Activated T-cell treated with anti-CD3 and anti-CD28 coated beads for 1 hour (primary cell): ENCODE measurements at regions not wholly inside any gene's neighbourhood (a gene's known extent, or its start where the extent isn't known, plus 50 kb on each side); places are given as distances from the start of the nearest gene placed in this dataset.
"Not testable (repeated sequence)": the region's sequence is repeated elsewhere in the genome, so short reads cannot be mapped to it uniquely, and the experiment has no call there.

Source experiments
- DNase-seq: peaks from one replicate; pipeline ENCODE4 v3.0.0-alpha.2; 2020; ENCODE audit warnings: low read depth

DNA sequence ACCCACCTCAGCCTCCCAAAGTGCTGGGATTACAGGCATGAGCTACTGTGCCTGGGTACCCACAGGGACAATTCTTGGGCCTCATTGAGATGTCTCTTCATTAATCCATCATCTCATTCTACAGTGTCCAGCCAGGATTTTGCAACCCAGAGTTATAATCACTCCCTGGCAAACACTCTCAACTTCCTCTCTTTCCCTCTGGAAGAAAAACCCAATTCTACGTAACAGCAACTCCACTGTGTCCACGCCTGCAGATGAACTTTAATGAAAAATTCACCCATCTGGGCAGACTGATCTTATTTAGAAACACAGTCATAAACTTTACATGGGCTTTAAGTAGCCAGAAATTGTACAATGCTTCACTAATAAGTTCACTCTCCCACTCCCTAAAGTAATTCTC lies 90.1 kb upstream of the ABCC4 start:
- no peak for DNase-seq

DNA sequence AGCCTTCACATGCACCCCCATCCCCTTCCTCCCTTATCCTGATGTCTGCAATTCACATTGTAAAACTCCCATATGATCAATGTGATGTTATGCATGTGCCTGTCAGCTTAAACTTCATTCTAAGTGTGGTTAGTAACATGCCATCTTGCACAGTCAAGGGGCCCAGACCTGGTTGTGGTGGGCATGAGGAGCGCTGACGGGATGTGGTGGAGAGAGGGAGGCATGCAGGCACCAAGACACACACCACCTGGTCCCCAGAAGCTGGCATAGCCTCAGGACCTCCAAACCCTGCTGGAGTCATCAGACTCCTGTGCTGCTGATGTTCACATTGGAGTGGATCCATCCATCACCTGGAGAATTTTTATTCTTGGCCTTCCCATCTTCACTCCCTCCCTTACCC lies 90.5 kb upstream of the ABCC4 start:
- no peak for DNase-seq

DNA sequence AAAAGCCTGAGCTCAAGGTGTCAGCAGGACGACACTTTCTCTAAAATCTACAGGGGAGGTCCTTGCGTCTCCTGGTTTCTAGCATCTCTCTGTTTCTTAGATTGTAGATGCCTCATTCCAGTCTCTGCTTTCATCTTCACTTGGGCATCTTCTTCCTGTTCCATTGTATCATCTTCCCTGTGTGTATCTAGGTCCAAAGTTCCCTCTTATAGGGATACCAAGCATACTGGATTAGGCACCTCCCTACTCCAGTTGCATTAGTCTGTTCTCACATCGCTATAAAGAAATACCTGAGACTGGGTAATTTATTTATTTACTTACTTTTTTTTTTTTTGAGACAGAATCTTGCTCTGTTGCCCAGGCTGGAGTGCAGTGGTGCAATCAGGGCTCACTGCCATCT lies 91.3 kb upstream of the ABCC4 start:
- DNase-seq = no peak

DNA sequence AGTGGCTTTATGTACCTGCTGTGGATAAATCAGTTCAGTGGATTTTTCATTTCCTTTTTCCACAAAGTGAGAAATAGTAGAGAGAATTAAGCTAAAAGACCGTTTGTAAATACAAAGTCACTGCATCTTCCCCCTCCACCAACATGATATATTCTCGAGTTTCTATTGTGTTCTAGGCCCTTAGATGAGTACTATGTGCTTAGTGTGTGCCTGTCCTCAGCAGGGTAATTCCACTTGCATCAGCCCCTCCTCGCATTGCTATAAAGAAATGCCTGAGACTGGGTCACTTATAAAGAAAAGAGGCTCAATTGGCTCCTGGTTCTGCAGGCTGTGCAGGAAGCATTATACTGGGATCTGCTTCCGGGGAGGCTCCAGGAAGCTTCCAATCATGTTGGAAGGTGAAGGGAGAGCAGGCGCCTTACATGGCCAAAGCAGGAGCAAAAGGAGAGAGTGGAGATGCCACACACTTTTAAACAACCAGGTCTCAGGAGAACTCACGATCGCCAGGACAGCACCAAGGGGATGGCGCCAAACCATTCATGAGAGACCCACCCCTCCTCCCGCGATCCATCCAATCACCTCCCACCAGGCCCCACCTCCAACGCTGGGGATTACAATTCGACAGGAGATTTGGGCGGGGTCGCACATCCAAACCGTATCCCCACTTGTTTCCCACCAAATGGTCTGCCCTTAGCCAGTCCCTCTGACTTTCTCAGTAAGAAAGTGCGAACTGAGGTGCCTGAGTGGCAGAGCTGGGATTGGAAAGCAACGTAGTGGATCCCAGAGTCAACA lies 102.3 kb upstream of the ABCC4 start:
- no peak for DNase-seq

DNA sequence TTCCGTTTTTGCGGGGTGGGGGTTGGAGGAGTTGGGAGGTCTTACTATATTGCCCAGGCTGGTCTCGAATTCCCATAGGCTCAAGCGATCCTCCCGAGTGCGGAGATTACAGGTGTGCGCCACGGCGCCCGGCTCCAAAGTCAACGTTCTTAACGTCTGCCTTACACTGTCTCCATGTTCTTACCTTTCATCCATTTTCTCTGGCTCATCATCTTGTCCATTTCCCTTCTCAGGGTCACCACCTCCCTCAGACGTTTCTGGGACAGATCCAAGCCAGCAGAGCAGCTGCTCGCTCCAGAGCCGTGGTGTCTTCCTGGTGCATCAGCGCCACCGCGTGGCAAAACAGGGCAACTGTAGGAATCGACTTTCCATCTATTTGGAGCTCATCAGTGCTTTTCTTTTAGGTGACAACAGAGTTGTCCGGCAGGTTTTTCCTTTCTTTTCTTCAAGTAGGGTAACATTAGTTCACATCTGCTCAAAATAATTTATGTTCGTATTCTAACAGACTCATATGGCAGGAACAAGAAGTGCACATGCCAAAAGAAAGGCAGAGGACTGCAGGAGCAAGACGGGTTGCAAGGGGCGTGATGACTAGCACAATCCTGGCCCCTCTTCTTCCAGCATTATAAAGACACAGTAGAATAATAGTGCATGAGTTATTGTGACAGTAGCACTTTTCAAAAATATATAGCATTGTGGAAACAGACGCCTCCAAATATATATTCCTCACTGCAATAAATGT lies 103.1 kb upstream of the ABCC4 start:
- peak; percentile 76 for DNase-seq

DNA sequence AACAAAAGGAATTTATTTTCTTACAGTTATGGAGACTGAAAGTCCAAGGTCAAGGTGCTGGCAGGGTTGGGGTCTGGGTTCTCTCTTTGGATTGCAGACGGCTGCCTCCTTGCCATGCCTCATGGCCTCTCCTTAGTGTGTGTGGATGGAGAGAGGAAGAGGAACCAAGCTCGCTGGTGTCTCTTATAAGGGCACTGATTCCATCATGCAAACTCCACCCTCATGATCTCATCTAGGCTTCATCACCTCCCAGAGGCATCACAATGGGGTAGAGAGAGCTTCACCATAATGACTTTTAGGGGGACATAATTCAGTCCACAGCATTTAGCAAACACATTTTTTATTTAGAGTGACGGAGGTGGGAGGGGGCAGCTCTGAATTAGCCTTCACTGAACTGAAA lies 104.9 kb upstream of the ABCC4 start:
- no peak for DNase-seq

DNA sequence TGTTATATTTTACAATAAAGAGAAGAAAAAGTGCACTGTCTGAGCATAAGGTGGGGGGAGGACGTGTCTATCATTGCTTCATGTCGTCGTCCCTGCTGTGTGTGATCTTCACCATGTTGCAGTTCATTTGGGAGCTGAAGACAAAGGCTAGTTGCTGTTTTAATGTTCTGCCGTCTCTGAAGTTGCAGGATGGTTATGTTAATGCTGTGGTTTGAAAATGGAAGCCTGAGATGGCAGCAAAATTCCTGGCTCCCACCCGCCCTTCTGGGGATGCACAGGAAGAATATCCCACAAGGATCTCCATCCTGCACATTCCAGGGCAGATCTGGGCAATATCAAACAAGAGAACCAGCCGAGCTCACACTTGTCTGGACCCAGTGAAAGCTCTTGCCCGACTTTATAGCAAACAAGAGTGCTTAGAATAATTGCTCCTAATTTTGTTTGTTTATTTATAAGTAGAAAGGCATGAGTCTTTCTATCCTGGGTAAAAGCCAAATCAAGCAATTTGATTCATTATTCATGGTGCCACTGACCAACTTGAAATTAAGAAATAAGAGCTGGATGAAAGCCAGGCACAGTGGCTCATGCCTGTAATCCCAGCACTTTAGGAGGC lies 110.3 kb upstream of the ABCC4 start:
- no peak for DNase-seq

DNA sequence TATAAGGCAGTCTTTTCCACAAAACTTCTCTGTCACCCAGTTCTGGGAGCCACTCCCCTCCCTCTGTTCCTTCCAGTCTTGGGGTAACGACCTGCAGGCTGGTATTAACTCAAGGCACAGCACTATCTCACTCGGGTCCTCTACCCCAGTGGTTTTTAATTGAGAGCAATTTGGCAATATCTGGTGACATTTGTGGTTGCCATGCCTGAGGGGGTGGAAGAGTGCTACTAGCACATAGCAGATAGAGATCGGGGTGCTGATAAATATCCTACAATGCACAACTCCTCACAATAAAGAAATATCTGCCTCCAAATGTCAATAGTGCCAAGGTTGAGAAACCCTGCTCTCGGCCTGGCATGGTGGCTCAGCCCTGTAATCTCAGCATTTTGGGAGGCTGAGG lies 117.7 kb upstream of the ABCC4 start:
- no peak for DNase-seq

DNA sequence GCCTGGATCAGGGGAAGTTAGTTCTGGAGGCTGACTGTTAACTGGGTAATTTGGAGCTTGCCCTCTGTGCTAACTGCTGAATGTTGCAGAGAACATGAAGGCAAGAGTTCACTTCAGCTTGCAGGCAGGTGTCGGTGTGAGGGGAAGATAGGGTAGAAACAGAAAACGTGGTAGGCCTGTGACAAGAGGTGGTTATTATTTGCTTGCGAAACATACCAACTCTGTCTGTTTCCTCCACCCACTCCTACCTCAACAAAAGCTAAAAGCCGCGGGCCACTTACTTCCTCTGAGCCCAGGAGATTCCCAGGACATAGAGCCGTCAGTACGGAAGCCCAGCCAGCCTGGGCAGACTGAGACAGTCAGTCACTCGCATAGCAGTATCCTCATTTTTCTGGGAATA lies 119.2 kb upstream of the ABCC4 start:
- no peak for DNase-seq

DNA sequence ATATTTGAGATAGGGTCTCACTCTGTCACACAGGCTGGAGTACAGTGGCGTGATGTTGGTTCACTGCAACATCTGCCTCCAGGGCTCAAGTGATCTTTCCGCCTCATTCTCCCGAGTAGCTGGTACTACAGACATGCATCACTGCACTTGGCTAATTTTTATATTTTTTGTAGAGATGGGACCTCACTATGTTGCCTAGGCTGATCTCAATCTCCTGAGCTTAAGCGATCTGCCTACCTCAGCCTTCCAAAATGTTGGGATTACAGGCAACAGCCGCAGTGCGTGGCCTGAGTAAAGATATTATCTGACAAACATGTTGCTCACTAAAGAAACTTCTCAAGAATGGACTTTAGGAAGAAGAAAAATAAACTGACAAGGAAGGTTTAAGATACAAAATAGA lies 125.4 kb upstream of the ABCC4 start:
- DNase-seq = no peak

DNA sequence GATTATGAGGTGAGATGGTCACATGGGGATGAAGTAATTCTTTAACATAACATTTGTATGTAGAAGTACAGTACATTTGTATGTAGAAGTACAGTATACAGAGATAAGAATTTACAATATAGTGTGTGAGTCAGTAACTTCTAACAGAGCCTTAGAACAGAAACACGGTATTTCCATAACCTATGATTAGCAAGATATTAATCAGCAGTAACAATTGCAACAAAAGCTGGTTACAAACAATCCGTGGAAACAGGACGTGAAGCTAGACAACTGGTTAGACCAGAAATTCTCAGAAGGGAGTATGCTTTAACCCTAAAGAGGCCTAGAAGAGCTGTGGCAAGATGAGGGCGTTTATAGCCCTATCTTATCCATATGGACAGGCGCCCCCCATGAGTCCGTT lies 122.0 kb upstream of the CLDN10 start:
- DNase-seq = not testable (repeated sequence)

DNA sequence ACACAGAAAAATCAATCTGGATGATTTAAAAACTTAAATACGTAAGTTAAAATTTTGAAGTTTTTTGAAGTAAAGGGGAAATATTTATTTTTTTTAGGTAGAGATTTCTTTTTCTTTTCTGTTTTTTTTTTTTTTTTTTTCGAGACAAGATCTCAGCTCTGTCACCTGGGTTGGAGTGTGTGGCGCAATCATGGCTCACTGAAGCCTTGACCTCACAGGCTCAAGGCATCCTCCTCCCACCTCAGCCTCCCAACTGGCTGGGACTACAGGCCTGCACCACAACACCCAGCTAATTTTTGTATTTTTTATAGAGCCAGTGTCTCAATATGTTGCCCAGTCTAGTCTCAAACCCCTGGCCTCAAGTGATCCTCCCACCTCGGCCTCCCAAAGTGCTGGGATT lies 120.4 kb upstream of the CLDN10 start:
- no peak for DNase-seq

DNA sequence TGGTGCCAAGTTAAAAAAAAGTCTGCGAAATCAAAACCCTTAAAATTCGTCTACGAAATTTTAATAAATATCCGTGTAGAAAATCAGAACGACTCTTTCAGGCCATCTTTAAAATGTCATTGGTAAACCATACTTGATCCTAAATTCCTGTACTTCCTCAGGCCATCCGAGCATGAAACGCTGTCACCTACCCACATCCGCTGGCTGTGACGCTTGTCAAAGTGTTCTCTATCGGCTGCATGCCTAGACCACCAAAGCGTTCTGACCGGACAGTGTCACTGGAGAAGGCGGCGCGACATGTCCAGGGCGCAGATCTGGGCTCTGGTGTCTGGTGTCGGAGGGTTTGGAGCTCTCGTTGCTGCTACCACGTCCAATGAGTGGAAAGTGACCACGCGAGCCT lies 119.0 kb upstream of the CLDN10 start:
- DNase-seq = no peak

DNA sequence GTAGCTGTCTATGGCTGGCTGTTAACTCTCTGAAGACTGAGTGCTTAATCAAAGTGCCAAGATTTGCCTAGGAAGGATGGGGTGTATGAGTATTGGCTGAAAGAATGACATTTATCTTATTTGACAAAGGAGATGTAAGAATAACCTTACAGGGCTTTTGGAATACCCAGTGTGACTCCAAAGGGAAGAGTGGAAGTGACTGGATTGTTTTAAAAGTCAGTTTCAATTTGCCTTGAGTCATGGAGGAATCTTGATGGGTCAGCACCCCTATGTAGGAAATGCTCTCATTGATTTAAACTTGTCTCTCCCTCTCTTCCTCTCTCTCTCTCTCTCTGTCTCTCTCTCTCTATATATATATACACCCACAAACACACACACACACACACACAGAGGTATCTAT lies 118.4 kb upstream of the CLDN10 start:
- no peak for DNase-seq

DNA sequence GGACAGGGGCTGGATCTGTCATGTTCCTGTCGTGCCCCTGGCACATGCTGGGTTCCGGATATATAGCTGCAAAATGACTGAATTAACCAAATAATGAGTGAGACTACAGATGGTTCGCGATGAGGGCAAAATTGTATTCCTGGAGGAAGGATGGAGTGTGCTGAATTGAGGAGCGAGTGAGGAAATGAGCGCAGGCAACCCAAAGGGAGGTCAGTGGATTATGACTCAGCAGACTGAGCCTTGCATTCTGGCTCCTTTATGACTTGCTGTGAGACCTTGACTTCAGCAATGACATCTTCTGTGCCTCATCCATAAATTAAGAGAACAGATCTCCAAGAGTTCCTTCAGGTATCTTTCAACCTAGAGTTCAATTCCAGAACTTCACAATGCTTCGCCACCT lies 115.0 kb upstream of the CLDN10 start:
- DNase-seq = no peak

DNA sequence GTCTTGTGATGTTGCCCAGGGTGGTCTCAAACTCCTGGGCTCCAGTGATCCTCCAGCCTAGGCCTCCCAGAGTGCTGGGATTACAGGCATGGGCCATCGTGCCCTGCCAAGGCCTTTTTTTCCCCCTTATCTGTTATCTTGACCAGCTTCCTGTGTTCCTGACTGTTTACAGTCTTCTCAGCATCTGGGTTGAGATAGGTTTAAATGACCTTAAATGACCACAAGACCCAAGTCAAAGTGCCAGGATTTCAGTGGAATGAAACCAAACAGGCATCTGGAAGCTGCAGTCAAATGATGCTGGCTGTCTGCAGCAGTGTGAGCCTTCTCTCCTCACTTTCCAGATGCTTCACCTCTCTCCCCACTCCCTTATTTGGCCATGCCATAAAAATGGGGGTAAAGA lies 114.2 kb upstream of the CLDN10 start:
- DNase-seq = no peak

DNA sequence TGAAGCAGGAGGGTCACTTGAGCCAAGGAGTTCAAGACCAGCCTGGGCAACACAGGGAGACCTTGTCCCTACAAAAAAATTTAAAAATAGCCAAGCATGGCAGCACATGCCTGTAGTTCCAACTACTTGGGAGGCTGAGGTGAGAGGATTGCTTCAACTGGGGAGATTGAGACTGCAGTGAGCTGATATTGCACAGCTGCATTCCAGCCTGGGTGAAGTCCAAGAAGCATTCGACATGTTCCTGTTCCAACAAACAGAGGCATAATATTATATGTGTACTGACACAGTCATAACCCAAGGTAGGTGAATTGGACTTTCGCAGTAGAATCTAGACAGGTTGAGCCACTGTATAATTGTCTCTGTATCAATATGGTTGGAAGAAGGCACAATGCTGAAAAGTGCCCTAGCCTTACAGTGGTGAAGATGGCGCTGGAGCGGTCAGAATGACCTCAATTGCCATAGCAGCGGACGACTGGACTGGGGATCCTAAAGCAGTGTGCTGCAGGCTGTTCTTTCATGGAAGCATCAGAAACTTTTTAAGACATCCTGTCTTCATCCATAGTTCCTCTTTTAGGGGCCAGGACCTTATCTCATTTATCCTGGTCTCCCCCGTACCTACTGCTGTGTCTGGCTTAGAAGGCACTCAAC lies 112.0 kb upstream of the CLDN10 start:
- no peak for DNase-seq

DNA sequence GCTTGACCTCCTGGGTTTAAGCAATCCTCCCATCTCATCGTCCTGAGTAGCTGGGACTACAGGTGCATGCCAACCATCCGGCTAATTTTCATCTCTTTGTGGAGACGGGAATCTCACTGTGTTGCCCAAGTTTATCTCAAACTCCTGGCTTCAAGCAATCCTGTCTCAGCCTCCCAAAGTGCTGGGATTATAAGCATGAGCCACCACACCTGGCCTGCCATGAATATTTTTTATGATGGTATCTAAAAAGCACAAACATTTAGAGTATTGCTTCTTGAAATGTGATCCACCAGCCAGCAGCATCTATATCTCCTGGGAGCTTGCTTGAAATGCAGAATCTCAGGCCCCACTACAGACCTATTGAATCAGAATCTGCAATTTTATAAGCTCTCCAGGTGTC lies 111.2 kb upstream of the CLDN10 start:
- DNase-seq = no peak

DNA sequence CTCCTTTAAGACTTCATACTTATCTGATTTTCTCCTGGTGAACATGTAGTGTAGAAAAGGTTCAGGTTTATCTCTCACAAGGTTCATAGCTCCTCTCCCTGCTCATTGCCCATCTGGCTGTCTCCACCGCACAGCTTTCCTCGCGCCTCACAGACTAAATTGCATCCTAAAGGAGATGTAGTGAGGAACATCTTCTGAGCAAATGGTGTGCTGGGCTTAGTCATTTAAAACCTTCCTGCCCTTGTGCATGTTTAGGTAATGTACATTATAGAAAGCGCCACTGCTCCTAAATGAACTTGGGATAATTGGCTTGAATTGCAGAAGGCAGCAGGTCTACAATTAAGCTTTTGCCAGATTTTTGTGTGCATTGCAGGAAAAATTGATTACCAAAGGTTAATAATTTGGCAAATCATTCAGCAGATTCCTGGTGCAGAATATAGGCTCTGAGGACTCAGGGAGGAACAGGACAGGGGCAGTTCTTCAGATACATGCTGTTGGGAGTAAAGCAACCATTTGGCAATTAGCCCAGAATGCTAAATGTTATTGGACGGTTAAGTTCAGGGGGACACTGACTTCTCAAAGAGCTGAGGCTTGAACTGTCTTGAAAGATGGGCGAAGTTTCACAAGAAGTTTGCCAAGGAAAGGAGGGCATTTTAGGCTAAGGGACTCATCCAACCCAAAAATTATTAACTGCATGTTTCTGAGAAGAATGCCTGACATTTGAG lies 108.4 kb upstream of the CLDN10 start:
- no peak for DNase-seq

DNA sequence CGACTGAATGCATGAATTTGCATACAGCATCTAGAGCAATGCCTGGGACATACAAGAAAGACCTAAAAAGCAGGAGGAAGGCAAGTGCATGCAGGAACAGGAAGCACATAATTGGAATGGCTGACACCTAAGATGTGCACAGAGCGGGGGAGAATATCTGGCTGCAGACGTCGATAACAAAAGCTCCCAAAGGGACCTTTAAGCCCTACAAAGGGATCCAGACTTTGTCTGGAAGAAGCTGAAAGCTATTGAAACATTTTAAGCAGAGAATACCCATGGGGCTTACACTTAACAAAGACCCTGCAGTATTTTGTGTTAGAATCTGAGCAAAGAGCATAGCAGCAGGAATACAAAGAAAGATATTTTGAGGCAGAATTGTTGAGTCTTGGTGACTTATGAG lies 107.4 kb upstream of the CLDN10 start:
- no peak for DNase-seq

DNA sequence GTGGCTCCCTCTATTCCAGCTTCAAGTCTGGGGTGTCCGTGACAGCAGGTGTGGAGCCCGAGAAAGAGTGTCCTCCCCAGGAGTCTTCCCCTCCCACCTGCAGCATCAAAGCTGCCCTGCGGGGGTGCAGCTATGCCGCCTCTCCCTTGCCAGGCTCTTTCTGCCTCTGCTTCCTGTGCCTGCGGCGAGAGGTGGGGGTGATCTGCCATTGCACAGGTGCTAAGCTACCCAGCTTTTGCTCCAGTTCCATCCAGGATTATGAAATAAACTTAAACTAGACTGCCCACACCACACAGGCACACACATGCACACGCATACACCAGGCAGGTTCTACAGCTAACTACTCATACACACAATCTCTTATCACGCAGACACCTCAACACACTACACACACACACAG lies 104.7 kb upstream of the CLDN10 start:
- no peak for DNase-seq

DNA sequence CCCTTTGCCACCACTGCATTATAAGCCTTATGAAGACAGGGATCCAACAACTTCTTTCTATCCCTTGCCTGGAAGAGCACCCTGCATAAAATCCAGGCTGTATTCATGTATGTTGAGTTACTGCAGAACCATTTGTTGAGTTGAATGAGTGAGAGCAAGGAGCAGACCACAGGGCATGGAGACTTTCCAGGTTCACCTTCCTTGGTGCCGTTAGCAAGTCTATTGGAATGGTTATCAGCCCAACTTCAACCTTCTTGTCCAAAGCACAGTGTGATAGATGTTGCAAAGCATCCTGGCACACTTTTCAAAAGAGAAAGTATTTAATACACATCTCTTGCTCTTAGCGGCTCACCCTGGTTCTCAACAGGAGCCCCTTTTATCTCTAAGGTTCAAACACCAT lies 100.9 kb upstream of the CLDN10 start:
- DNase-seq = no peak
